A172 (cell line): ENCODE measurements at regions not wholly inside any gene's neighbourhood (a gene's known extent, or its start where the extent isn't known, plus 50 kb on each side); places are given as distances from the start of the nearest gene placed in this dataset.
A peak's percentile ranks its signal among the peaks of the same experiment; 100 is the strongest.

Experiments used
- DNase-seq: peaks from one replicate; pipeline ENCODE4 v3.0.0-alpha.2; 2015; ENCODE audit warnings: low spot score

DNA sequence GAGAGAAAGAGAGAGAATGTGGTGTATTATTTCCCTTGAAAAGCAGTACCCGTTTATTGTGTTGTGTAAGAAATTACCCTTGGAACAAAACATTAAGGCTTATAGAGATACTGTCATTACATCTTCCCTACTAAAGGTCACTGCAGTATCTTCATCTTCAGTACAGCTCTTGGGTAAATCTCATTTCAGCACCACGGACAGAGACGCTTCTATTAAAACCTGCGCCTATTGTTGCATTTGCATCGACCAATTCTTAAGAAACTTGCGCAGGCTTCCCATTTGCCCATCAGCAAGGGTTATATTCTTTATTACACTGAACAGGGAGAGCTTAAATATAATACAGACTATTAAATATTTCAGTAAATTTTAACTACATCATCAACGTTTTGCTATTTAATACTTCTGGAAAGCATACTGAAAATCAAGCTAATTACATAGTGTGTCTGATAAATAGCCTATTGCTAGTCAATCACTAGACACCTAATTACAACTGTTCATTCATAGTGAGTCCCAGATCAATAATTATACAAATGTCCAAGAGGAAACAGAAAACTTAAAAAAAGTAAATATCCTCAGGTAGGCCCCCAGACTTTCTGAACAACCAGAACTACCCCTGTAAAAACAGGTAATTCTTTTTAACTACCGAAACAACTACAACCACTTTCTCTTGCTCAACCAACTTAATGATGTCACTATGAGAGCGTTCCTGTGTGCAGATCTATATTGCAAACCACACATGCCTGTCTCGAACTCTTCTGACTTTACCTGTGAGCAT is 350.6 kb downstream of the LIG4 start:
- DNase-seq, result peak; percentile 42

DNA sequence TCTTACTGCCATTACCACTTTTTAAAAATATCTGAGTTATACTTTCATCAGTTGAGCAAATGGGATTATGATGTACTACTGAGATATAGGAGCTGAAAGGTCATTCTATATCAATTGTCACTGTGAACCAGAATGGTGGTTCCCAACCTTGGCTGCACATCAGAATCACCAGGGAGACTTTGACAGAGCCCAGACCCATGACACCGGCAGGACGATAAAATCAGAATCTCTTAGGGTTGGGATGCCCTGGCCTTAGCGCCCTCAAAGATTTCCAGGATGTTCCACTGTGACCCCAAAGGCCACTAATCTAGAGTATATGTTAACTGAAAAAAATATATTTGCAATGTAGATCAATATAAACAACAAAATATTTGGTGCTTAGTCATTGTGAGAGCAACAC is 355.1 kb downstream of the LIG4 start:
- no peak for DNase-seq

DNA sequence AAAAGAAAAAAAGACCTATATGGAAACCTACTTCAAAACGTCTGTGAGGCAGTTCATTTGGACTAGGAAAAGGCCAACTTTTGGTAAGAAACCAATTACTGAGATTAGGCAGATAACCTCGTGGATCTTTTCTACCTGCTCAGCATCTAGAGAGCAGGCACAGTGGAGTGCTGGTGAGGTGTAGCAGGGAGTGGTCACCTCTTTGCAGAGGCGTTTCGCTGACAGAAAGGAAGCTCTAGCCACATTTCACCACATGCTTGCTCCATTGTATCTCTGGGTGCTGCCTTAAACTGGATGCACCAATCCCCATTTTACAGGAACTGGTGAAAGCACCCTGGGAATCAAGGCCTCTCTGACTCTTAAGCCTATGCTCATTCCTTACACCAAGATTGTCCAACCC is 360.5 kb downstream of the LIG4 start:
- no peak for DNase-seq

DNA sequence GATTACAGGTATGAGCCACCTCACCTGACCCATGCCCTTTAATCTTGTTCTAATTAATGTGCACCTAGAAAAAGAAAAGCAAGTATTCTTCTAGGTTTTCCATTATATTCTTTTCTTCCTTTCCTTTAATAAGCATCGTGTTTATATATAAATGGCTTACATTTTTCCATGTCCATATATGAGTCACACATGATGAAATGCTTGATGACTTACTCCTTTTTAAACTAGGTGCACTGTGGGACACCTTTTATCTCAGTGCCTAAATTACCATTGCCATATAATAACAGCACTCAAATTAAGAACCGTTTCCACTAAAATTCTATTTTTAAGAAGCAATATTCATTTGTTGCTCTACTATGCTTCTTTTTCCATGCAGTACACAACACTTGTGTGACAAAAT is 363.3 kb downstream of the LIG4 start:
- DNase-seq, result no peak

DNA sequence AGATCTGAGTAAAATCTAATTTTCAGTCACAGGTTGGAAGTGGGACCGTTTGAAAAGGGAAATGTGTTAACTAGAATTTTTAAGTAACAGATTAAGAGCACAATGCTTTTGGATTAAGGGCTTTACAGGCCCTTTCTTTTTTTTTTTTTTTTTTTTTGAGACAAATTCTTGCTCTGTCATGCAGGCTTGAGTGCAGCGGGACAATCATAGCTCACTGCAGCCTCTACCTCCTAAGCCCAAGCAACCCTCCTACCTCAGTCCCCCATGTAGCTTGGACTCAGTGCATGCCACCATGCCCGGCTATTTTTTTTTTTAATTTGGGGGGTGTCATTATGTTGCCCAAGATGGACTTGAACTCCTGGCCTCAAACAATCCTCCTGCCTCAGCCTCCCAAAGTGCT is 363.7 kb downstream of the LIG4 start:
- no peak for DNase-seq

DNA sequence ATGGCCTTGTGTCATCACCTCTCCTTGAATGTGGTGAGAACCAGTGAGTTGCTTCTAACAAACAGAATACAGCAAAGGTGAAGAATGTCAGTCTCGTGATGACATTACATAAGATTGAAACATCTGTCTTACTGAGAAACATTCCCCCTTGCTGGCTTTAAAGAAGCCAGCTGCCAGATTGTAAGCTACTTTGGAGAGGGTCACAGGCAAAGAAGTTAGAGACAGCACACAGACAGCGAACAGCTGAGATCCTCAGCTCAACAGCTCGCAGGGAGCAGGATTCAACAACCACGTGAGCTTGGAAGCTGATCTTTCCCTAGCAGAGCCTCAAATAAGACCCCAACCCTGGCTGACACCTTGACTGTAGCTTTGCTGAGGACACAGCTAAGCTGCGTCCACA is 367.9 kb downstream of the LIG4 start:
- no peak for DNase-seq

DNA sequence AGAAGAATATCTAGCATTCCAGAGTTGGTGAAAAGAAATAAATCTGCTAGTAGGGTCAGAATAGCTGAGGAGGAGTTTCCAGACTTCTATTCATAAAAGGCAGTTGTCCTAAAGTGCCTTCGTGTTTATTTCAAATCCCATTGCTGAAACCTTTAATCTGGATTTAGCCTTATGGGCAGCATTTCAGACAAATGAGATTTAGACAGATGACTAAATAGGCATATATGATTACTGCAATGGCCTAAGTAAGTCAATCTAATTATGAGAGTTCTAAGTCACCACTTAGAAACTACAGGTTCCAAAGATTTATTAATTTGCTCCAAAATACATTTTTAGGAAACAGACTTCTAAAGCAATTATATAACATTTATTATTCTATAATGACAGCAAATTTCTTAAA is 368.7 kb downstream of the LIG4 start:
- no peak for DNase-seq

DNA sequence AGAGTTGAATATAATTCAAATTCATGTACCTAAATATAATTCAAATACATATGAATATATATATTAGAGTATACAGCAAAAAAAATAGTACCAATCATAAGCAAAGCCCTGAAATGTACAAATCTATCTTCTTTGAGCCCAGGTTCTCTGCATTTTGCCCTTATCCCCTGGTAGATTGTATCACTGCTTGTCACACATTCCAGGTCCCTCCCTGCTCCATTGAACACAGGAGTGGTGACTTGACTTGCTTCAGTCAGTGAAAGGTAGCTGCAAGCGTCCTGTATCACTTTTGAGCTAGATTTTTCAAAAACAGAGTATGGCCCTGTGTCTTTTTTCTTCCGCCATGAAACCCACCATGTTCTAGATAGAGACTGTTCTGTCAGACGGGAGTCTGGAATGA is 369.4 kb downstream of the LIG4 start:
- no peak for DNase-seq

DNA sequence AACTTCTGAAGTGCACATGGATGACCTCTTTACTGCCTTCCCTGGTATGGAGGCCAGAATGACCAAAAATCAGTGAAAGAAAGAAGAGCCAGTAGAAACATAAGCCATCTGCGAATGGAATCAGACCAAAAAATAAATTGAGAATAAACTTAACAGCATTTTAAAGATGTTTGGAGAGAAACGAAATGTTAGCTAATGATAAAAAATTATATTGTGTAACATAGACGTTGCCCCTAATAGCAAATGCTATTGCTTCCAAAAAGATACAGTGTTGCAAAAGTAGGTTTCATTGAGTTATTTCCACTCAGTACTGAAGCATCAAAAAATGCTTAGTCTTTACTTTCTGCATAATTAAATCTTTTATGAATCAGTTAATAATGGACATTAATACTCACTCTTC is 371.7 kb downstream of the LIG4 start:
- DNase-seq, result no peak

DNA sequence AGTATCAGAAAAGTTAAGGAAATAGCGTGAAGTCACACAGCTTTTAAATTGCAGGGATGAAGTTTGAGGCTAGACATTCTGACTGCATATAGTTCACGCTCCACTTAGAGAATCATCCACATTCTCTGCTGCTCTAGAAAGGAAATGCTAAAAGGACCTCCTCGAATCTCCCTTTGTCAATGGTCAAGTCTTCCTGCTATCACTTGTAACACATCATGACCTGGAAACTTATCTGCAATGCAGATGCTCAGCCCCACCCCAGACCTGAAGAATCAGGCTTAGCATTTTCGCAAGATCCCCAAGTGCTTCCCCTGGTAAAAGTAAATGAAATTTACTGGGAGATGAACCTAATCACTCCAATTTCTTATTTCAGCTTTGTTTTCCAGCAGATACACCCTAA is 372.1 kb downstream of the LIG4 start:
- DNase-seq, result no peak

DNA sequence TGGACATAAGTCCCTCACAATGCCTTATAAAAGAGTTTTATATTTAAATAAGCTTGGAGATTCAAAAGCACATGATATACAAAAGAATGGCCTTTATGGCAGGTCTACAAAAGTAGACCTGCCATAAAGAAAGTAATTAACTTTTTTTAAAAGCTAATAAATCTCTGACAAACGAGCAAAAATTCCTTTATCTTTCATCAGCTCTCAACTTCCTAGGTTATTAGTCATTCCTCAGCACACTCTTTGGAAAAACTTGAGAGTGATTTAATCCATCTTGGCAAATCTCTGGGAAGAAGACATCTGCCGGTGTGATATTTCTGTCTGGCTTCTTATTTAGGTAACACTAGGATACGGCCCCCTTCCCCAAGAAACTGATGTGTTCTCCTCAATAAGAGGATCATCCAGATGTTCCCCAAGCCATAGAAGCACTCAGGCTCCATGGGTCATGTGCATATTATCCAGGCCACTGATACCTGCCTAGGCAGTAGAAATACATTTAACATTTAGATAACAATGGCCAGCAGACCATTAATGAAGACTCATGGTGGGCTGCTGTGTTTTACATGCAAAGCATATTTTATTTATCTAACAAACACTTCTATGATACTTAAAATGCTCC is 372.7 kb downstream of the LIG4 start:
- DNase-seq, result peak; percentile 43

DNA sequence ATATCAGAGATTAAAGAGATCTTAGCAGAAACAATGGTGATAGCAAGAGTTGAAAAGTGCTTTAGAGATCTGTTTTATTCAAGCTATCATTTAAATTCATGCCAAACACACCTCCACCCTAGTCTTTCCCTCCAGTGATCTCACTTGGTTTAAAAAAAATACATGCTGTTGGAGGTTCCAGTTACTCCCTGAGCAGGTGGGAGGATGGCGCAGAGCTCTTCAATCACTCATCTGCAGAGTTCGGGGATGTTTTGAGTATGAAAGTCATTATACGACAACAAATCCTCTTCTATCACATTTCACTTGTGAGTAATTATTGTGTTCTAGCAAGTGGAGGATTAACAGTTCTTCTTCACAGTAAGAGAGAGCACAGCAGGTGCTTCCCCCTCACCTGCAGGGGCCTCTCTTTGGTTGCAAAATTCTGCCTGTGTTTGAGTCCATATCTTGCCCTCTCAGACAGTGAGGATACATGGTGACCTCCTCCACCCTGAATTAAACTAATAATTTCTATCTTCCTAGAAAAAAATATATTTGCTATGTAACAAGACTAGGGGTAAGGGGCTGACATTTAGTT is 376.7 kb downstream of the LIG4 start:
- no peak for DNase-seq

DNA sequence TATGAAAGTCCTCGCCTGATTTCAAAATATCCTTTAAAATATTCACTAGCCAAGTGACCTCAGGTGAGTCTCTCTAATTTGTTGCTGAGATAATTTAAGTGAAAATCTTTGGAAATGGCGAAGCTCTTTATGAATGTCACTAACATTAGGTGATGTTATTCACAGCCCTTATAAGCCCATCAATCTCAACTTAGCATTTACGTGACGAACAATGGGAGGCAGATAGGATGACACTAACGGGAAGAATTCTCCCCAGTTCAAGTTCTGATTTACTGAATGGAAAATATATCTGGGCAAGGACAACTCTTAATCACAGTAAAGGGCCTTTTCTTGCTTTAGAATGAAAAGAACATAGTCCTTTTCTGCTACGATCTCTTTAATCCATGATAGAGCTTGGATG is 378.7 kb downstream of the LIG4 start:
- DNase-seq, result no peak

DNA sequence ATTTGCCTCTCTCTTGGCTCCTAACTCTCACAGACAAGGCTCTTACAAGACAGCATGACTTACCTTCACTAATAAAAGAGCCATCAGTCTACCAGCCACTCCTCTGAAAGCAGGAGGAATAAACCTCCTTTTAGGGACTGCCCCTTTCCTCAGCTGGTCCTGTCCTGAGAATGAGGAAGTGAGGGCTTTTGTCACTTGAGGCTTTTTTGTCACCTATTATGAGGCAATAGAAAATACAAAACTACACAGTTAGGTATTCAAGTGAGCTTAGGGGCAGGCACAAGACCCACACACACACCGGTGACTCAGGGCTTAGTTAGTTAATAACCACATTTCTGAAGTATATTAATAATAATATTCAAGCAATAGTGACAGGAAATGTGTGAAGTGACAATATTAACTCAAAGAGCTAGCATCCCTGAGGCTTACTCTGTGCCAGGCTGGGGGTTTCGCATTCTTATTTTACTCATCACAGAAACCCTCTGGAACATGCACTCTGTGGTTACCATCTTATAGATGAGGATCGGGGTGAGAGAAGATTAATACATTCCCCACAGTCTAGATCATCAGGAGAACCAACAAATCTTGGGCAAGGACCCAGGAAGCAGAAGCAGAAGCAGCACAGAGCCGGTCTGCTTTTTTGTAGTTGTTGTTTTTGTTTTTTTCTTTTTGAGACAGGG is 379.9 kb downstream of the LIG4 start:
- DNase-seq, result peak; percentile 43

DNA sequence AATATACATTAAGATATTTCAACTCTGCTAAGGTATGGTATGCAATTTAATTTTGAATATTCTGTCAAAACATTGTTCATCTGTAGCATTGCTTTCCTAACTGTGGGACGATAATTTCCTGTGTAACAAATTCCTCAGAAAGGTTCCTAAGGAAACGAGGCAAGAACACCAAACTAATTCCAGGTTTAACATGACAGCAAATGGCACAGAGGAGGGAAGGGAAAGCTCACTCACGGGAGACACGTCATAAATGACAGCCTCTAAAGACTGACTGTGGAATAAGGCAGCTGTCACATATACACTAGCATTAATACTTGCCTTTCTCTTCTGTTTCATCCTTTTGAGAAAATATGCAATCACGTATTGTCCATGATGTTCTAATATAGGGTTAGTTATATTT is 380.6 kb downstream of the LIG4 start:
- peak; percentile 3 for DNase-seq

DNA sequence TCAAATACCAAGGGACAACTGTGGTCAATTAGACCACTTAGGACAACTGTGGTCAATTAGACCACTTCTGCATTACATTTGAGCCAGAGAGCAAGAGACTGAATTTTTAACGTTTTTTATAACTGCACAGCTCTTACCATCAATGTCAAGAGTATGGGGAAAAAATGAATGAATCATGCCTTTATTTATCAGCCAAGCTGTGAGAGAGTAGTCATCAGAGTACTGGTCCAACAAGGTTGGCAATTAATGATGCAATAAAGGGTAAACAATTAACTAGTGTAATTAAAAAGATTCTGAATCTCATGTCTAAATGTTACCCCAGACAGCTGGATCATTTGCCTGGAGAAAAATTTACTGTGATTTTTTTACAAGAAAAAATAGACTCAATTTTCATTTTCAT is 381.1 kb downstream of the LIG4 start:
- no peak for DNase-seq

DNA sequence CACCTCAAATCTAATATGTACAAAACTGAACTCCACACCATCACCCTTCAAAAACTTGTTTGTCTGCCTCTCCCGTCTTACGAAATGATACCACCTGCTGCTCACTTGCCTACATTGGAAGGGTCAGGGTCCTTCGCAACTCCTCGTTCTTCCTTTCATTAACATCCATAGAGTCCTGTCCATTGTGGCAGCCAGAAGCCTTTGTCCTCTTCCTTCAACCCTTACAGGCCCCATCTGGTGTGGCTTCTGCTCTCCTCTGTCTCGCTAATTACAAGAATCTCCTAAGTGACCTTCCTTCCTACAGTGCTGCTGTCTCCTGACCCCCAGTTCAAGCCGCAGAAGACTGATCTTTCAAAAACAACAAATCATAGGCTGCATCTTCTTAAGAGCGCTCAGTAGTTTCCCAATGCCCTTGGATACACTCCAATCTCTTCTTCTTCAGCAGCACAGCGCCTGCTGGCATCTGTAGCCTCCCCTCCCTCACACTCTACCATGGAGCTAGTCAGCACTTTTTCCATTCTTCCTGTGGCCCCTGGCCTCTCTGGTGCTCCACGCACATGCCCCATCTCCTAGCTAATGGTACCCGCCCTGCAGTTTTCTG is 382.7 kb downstream of the LIG4 start:
- DNase-seq, result no peak

DNA sequence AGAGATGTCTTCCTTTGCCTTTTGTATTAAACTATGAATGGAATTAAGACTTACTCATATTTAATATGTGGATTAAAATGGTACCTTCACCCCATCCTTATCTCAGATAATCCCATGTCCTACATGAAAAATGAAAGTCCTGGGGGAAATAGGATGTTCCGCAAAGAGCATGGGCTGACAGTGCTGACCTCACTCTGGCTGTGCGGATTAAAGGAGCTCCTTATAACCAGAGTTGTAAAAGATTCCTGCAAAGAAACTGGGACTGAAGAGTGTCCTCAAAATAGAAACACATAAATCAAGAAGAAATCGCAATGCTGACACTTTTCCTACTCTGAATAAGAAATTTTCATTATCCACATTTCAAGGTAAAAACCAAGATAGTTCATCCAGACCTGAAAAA is 384.5 kb downstream of the LIG4 start:
- DNase-seq, result no peak

DNA sequence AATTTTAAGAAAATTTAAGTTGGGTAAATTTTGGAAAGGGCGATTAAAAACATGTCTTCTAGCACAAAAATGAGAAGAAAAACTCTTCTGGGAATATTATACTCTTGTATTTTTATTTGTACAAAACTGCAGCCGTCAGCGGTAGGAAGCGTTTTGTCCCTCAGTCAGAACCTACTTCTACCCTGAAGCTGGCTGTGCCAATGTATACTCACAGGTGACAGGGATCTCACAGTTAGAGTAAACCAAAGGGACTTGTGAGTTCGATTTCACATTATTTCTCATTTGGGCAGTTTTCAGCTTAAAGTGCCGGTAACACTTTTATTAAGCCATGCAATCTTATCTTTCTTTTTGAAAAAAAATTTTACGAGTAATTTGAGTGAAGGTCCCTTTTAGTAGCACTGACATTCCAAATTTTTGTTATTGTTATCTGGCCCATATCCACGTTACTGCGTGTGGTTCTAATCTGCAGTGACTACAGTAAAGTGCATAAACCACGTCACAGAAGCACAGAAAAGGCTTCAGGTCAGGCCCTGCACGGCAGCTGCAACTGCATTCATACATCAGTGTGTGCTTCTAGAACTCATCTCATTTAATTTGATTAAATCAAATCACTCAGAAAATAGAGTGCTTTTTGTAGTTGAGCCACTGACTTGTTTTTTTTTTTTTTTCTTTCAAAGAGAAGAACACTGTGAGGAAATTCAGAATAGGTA is 387.3 kb downstream of the LIG4 start:
- DNase-seq, result no peak

DNA sequence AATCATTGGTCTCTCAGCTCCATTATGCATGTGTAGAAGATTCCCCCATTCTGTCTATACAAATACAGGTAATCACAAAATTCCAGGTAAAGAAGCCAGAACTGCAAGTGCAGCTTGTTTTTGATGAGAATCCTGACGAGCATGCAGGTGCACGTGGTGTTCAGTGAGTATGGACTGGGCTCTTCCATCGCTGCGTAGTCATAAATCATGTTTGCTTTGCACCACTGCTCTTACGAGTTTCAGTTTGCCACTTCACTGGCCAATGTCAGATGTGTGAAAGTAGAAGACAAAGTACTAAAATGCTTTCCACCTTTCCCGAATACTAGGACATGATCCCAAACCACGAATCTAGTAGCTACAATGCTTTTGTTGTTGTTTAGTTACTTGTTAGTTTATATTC is 390.7 kb downstream of the LIG4 start:
- no peak for DNase-seq

DNA sequence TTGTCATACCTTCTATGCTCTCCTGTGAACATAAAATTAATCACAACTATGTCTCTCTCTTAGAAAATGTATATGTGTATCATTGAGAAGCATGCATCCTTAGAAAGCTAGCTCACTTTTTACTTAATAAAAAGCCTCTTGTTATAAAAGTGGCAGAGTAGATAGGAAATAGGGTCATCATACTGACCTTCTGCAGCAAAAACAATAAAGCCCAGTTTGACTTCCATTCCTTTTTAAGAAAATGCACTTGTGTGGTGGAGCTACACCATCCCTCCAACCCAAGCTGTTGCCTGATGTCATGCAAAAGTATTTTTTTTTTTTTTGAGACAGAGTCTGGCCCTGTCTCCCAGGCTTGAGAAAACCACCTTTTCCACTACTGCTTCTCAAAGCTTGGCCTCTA is 393.3 kb downstream of the LIG4 start:
- DNase-seq, result no peak

DNA sequence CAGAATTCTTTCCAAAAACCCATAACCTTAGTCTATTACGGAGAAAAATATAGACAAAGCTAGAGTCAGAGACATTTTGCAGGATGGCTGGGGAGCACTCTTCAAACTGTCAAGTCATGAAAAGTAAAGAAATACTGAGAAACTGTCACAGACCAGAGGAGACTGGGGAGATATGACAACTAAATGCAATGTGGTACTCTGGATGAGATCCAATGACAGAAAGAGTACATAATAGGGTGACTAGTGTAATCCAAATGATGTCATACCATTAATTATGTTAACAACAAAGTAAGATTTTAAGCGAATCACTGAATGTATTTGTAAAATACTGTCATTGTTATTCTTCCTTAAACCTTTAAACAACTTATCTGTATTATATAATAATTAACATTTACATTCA is 393.8 kb downstream of the LIG4 start:
- DNase-seq, result no peak
